Liver (tissue), 8 donors: ENCODE measurements at regions not wholly inside any gene's neighbourhood (a gene's known extent, or its start where the extent isn't known, plus 50 kb on each side); places are given as distances from the start of the nearest gene placed in this dataset.

ENCODE experiments used
- DNase-seq: peaks from one replicate; pipeline ENCODE4 v3.0.0-alpha.2; 2017; ENCODE audit warnings: low spot score
- H3K27ac ChIP-seq, 2 donors: one replicate each; pipeline ENCODE4 v1.7.0; 2013; ENCODE audit warnings: inconsistent platforms in 2 of 2, low read length in 2 of 2, control low read depth in 1 of 2, low read depth in 1 of 2, mild to moderate bottlenecking in 1 of 2
- H3K27me3 ChIP-seq, 4 donors: one replicate each; pipeline versions ENCODE4 v1.6.1 to v1.7.0; 2013; ENCODE audit warnings: low read length in 3 of 4, inconsistent platforms in 1 of 4, mild to moderate bottlenecking in 1 of 4, moderate library complexity in 1 of 4; ENCODE audit not compliant: control insufficient read depth in 4 of 4, insufficient read depth in 4 of 4
- H3K36me3 ChIP-seq, 4 donors: one replicate each; pipeline versions ENCODE4 v1.6.1 to v1.7.0; 2013; ENCODE audit warnings: low read length in 3 of 4, mild to moderate bottlenecking in 3 of 4, low read depth in 1 of 4, moderate library complexity in 1 of 4; ENCODE audit not compliant: control insufficient read depth in 4 of 4, insufficient read depth in 3 of 4
- H3K4me1 ChIP-seq, 4 donors: one replicate each; pipeline versions ENCODE4 v1.6.1 to v1.7.0; 2013; ENCODE audit warnings: low read length in 3 of 4, mild to moderate bottlenecking in 3 of 4, moderate library complexity in 1 of 4; ENCODE audit not compliant: control insufficient read depth in 4 of 4, insufficient read depth in 4 of 4
- H3K4me3 ChIP-seq, 3 donors: one replicate each; pipeline versions ENCODE4 v1.6.1 to v1.7.0; 2013; ENCODE audit warnings: low read length in 3 of 3, control low read depth in 1 of 3, low read depth in 1 of 3, mild to moderate bottlenecking in 1 of 3
- H3K9ac ChIP-seq, 2 donors: one replicate each; pipeline ENCODE4 v1.7.0; 2013; ENCODE audit warnings: low read length in 2 of 2, mild to moderate bottlenecking in 2 of 2, moderate library complexity in 2 of 2, control low read depth in 1 of 2, low read depth in 1 of 2
- H3K9me3 ChIP-seq, 4 donors: one replicate each; pipeline versions ENCODE4 v1.6.1 to v1.7.0; 2013; ENCODE audit warnings: low read length in 3 of 4; ENCODE audit not compliant: control insufficient read depth in 4 of 4
- ATF3 ChIP-seq: IDR thresholded peaks from 2 replicates; pipeline ENCODE4 v1.6.1; 2016; ENCODE audit warnings: antibody characterized with exemption
- CTCF ChIP-seq: fragments of 150-350 bp; IDR thresholded peaks from 2 replicates; pipeline ENCODE4 v1.5.1; 2017; ENCODE audit warnings: improper control_type of control experiment, low read depth, low read length; ENCODE audit not compliant: missing input control
- EGR1 ChIP-seq, 2 donors: IDR thresholded peaks; 2 replicates each; pipeline ENCODE4 v1.6.1; 2016 to 2018; ENCODE audit warnings: antibody characterized with exemption in 2 of 2, low read depth in 2 of 2
- FOXA1 ChIP-seq: IDR thresholded peaks from 2 replicates; pipeline ENCODE4 v1.6.1; 2016; ENCODE audit warnings: antibody characterized with exemption
- FOXA2 ChIP-seq: IDR thresholded peaks from 2 replicates; pipeline ENCODE4 v1.6.1; 2016; ENCODE audit warnings: antibody characterized with exemption
- GABPA ChIP-seq, 2 donors: IDR thresholded peaks in 1 of 2; conservative IDR thresholded peaks in 1 of 2; 2 replicates each; pipeline ENCODE4 v1.6.1; 2016; ENCODE audit warnings: antibody characterized with exemption in 2 of 2, mild to moderate bottlenecking in 1 of 2, moderate library complexity in 1 of 2
- HNF4A ChIP-seq, 2 donors: conservative IDR thresholded peaks; 2 replicates each; pipeline ENCODE4 v1.6.1; 2016; ENCODE audit warnings: antibody characterized with exemption in 2 of 2, mild to moderate bottlenecking in 2 of 2
- HNF4G ChIP-seq: IDR thresholded peaks from 2 replicates; pipeline ENCODE4 v1.6.1; 2016; ENCODE audit warnings: antibody characterized with exemption
- JUND ChIP-seq, 2 donors: IDR thresholded peaks; 2 replicates each; pipeline ENCODE4 v1.6.1; 2016; ENCODE audit warnings: antibody characterized with exemption in 2 of 2
- MAX ChIP-seq: IDR thresholded peaks from 2 replicates; pipeline ENCODE4 v1.6.1; 2016; ENCODE audit warnings: antibody characterized with exemption
- NR2F2 ChIP-seq: IDR thresholded peaks from 2 replicates; pipeline ENCODE4 v1.6.1; 2016; ENCODE audit warnings: antibody characterized with exemption
- RAD21 ChIP-seq, 2 donors: IDR thresholded peaks; 2 replicates each; pipeline ENCODE4 v1.6.1; 2016; ENCODE audit warnings: antibody characterized with exemption in 2 of 2, mild to moderate bottlenecking in 2 of 2
- REST ChIP-seq: IDR thresholded peaks from 2 replicates; pipeline ENCODE4 v1.6.1; 2016; ENCODE audit warnings: antibody characterized with exemption, mild to moderate bottlenecking
- RXRA ChIP-seq, 2 donors: IDR thresholded peaks; 2 replicates each; pipeline ENCODE4 v1.6.1; 2017 to 2018; ENCODE audit warnings: antibody characterized with exemption in 2 of 2, mild to moderate bottlenecking in 1 of 2
- SP1 ChIP-seq: IDR thresholded peaks from 2 replicates; pipeline ENCODE4 v1.6.1; 2018; ENCODE audit warnings: antibody characterized with exemption, mild to moderate bottlenecking
- TAF1 ChIP-seq: conservative IDR thresholded peaks from 2 replicates; pipeline ENCODE4 v1.6.1; 2016; ENCODE audit warnings: antibody characterized with exemption, mild to moderate bottlenecking
- YY1 ChIP-seq: IDR thresholded peaks from 2 replicates; pipeline ENCODE4 v1.6.1; 2016; ENCODE audit warnings: antibody characterized with exemption, mild to moderate bottlenecking
- ZBTB33 ChIP-seq: IDR thresholded peaks from 2 replicates; pipeline ENCODE4 v1.6.1; 2016; ENCODE audit warnings: antibody characterized with exemption
- WGBS: extraction: QIAGEN DNeasy Blood & Tissue Kit; methylation state at CpG from one replicate; pipeline ENCODE4 v1.1.7; 2013; 5-methylcytosine and 5-hydroxymethylcytosine counted together
- donor health status: healthy.
- donor health status: healthy.
- donor health status: healthy.
- donor health status: healthy.
- donor health status: healthy.

GRCh38 chr16:54879681-54880080 is 51.0 kb upstream of the IRX5 start:
- Histone ChIP-seq H3K9me3 (peaks cover 3 to 14% (median 3%) of the 10 kb centered on the region in 4 donors), H3K4me1 (no peaks in the 10 kb centered on the region), H3K27ac (no peak overlapping the region), H3K27me3 (peaks cover 0 to 4% (median 2%) of the 10 kb centered on the region in 4 donors), H3K9ac (no peak overlapping the region), H3K36me3 (no peaks in the 10 kb centered on the region), H3K4me3 (no peak overlapping the region)
- TF ChIP-seq NR2F2 (no peak), MAX (no peak), FOXA1 (no peak), ATF3 (no peak), REST (no peak), HNF4G (no peak), EGR1 (IDR thresholded peaks at IDR 0.05; ENCODE audit: low read depth in 2 of 2) (no peak), TAF1 (no peak), JUND (IDR thresholded peaks at IDR 0.05) (no peak), CTCF (no peak), FOXA2 (no peak), SP1 (no peak), YY1 (no peak), GABPA (IDR thresholded peaks at IDR 0.05 in 1 of 2, conservative IDR thresholded peaks at IDR 0.05 in 1 of 2) (no peak), RXRA (IDR thresholded peaks at IDR 0.05) (no peak), HNF4A (conservative IDR thresholded peaks at IDR 0.05) (no peak)
- no peak for DNase-seq

GRCh38 chr16:54878301-54878700 is 52.4 kb upstream of the IRX5 start:
- DNase-seq: no peak
- Histone ChIP-seq H3K27me3 (peaks cover 0 to 3% (median 0%) of the 10 kb centered on the region in 4 donors), H3K27ac (no peak overlapping the region), H3K4me3 (no peak overlapping the region), H3K36me3 (no peaks in the 10 kb centered on the region), H3K9me3 (peaks cover 0 to 8% (median under 1%) of the 10 kb centered on the region in 4 donors), H3K4me1 (no peaks in the 10 kb centered on the region), H3K9ac (no peak overlapping the region)
- WGBS: 62% methylated on average over 1 of the region's 1 CpG
- TF ChIP-seq RXRA (IDR thresholded peaks at IDR 0.05) (no peak), RAD21 (IDR thresholded peaks at IDR 0.05) (no peak), CTCF (no peak), TAF1 (no peak), FOXA1 (no peak), MAX (no peak), HNF4A (conservative IDR thresholded peaks at IDR 0.05) (no peak), YY1 (no peak), ATF3 (no peak), SP1 (no peak), EGR1 (IDR thresholded peaks at IDR 0.05; ENCODE audit: low read depth in 2 of 2) (no peak), NR2F2 (no peak), ZBTB33 (no peak), HNF4G (no peak)
